Pons (tissue), 1 donor: ENCODE measurements at regions not wholly inside any gene's neighbourhood (a gene's known extent, or its start where the extent isn't known, plus 50 kb on each side); places are given as distances from the start of the nearest gene placed in this dataset.
"Not testable (repeated sequence)": the region's sequence is repeated elsewhere in the genome, so short reads cannot be mapped to it uniquely, and the experiment has no call there.

Source experiments
- DNase-seq: peaks from one replicate; pipeline ENCODE4 v3.0.0-alpha.2; 2016; ENCODE audit warnings: low spot score

- no peak for DNase-seq
These were observed 126.1 kb downstream of the PPIAL4G start for GRCh38 chr1:148357037-148357436.

GRCh38 chr1:148355976-148356375 lies 127.1 kb downstream of the PPIAL4G start:
- no peak for DNase-seq

GRCh38 chr1:148354913-148355308 lies 128.2 kb downstream of the PPIAL4G start:
- DNase-seq = no peak

GRCh38 chr1:148354284-148354912 lies 128.7 kb downstream of the PPIAL4G start:
- no peak for DNase-seq

- peak; percentile 38 for DNase-seq
These were observed 129.4 kb downstream of the PPIAL4G start for GRCh38 chr1:148353461-148354283.

GRCh38 chr1:148352470-148353053 lies 130.5 kb downstream of the PPIAL4G start:
- no peak for DNase-seq

GRCh38 chr1:148347781-148348180 lies 135.3 kb downstream of the PPIAL4G start:
- DNase-seq = no peak

GRCh38 chr1:148345659-148346151 lies 137.4 kb downstream of the PPIAL4G start:
- not testable (repeated sequence) for DNase-seq

- not testable (repeated sequence) for DNase-seq
These were observed 138.5 kb downstream of the PPIAL4G start for GRCh38 chr1:148344651-148345050.

- not testable (repeated sequence) for DNase-seq
These were observed 141.4 kb downstream of the PPIAL4G start for GRCh38 chr1:148341729-148342128.

GRCh38 chr1:148336121-148336918 lies 146.8 kb downstream of the PPIAL4G start:
- peak; percentile 40 for DNase-seq

GRCh38 chr1:148334339-148335130 lies 148.6 kb downstream of the PPIAL4G start:
- peak; percentile 81 for DNase-seq

GRCh38 chr1:148333875-148334338 lies 149.2 kb downstream of the PPIAL4G start:
- DNase-seq = no peak

- DNase-seq = no peak
These were observed 154.2 kb downstream of the PPIAL4G start for GRCh38 chr1:148328884-148329283.

- not testable (repeated sequence) for DNase-seq
These were observed 158.1 kb downstream of the PPIAL4G start for GRCh38 chr1:148325031-148325430.

- not testable (repeated sequence) for DNase-seq
These were observed 158.6 kb downstream of the PPIAL4G start for GRCh38 chr1:148324465-148324864.

- DNase-seq = not testable (repeated sequence)
These were observed 163.0 kb downstream of the PPIAL4G start for GRCh38 chr1:148320079-148320478.

- no peak for DNase-seq
These were observed 164.2 kb downstream of the PPIAL4G start for GRCh38 chr1:148318904-148319242.

GRCh38 chr1:148318123-148318903 lies 164.8 kb downstream of the PPIAL4G start:
- no peak for DNase-seq

GRCh38 chr1:148317288-148317985 lies 165.4 kb upstream of the NBPF11 start:
- no peak for DNase-seq
